ENCODE measurements at regions not wholly inside any gene's neighbourhood (a gene's known extent, or its start where the extent isn't known, plus 50 kb on each side); places are given as distances from the start of the nearest gene placed in this dataset.
"Not testable (repeated sequence)": the region's sequence is repeated elsewhere in the genome, so short reads cannot be mapped to it uniquely, and the experiment has no call there.

DNA sequence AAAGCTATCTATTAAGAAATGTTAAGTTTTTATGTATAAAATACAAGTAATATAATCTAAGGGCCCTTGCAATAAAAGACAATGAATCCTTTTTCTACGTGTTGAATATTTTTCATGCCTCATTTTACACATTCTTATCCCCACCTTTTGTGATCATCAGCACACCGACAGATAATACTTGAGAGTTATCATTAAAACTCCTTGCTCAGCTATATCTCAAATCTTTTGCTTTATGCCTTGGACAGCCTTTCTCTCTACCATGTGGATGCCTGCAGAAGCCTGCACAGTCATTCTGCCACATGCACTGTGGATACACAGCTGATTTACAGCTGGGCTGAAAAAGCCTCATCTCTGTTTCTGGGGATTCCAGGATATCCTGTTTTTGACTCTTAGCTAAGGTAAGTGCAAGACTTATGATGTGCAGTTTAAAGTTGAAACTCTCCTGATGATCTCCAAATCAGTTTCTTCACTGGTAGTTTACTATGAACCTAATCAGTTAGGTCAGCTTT, 1565.1 kb downstream of the SI start:
- no peak for DNase-seq

DNA sequence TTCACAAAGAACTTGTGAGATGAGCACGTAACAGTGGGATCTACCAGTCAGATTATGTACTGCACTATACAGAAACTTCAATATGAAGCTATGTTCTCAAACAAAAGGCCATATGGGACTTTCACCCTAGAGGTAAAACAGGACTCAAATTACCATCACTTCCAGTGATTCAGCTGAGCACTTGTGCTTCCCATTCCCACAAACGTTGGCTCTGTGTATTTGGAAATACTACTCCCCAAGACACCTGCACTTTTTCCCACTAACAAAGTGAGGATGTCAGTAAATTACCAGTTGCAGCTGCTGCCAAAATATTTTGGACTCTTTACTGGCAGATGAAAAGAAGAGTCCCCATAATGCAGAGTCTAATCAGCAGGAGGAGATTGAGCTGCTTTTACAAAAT, 1570.1 kb downstream of the SI start:
- no peak for DNase-seq

DNA sequence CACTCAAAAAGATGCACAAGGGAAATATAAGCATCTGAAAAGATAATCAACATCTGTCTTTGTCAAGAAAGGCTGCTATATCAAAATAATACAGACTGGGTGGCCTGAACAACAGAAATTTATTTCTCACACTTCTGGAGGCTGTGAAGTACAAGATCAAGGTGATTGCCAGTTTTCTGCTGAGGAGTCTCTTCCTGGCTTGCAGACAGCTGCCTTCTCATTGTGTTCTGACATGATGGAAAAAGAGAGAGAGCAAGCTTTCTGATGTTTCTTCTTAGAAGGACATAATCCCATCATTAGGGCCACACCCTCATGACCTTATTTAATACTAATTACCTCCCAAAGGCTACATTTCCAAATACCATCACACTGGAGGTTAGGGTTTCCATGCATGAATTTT, 1573.3 kb downstream of the SI start:
- DNase-seq, result no peak

- peak; percentile 29 for DNase-seq
Observed at GRCh38 chr3:163499736-163500219, 1578.5 kb downstream of the SI start.

DNA sequence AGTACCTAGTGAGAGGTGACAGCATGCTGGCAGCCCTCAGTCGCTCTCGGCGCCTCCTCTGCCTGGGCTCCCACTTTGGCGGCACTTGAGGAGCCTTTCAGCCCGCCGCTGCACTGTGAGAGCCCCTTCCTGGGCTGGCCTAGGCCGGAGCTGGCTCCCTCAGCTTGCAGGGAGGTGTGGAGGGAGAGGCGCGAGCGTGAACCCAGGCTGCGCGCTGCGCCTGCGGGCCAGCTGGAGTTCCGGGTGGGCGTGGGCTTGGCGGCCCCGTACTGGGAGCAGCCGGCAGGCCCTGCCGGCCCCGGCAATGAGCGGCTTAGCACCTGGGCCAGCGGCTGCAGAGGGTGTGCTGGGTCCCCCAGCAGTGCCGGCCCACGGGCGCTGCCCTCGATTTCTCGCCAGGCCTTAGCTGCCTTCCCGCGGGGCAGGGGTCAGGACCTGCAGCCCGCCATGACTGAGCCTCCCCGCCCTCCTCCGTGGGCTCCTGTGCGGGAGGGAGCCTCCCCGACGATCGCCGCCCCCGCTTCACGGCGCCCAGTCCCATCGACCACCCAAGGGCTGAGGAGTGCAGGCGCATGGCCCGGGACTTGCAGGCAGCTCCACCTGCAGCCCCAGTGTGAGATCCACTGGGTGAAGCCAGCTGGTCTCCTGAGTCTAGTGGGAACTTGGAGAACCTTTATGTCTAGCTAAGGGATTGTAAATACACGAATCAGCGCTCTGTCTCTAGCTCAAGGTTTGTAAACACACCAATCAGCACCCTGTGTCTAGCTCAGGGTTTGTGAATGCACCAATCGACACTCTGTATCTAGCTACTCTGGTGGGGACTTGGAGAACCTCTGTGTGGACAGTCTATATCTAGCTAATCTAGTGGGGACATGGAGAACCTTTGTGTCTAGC, 1579.2 kb downstream of the SI start:
- not testable (repeated sequence) for DNase-seq

DNA sequence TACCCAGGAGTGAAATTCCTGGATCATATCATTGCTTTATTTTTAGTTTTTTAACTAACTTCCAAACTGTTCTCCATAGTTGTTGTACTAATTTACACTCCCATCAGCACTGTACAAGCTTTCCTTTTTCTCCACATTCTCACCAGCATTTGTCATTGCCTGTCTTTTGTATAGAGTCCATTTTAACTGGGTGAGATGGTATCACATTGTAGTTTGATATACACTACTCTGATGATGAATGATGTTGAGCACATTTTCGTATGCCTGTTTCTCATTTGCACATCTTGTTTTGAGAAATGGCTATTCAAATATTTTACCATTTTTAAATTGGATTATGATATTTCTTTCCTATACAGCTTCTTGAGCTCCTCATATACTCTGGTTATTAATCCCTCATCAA, 1586.6 kb downstream of the SI start:
- DNase-seq, result no peak

DNA sequence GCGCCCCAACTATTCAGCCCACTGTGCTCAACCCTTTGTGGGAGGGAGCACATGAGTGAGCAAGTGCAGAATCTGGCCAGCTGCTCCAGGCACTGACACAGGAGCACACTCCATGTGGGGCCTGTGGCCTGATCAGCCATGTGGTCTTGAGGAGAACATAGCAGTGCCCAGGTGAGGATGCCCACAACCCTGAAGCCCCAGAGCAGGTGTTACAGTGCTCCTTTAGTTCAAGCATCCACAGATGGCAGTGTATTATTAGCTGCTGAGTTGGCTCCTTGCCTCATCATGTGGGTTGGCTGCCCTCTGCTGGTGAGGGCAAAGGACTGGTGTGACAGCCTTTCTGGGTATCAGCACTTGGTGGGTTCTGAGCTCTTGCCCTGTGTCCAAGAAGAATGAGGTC, 1588.2 kb downstream of the SI start:
- peak; percentile 46 for DNase-seq

DNA sequence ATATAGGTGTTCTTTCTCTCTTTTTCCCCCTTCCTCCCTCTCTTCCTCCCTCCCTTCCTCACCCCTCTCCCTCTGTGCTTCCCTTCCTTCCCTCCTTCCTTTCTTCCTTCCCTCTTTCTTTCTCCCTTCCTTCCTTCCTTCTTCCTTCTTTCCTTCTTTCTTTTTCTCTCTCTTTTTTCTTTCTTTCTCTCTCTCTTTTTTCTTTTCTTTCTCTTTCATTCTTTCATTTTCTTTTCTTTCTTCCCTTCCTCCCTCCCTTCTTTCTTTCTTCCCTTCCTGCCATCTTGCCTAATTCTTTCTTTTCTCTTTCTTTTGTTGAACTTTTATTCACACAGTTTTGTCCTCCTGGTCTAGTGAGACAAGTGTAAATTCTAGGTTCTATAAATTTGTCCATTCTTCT, 1595.6 kb downstream of the SI start:
- DNase-seq, result no peak

DNA sequence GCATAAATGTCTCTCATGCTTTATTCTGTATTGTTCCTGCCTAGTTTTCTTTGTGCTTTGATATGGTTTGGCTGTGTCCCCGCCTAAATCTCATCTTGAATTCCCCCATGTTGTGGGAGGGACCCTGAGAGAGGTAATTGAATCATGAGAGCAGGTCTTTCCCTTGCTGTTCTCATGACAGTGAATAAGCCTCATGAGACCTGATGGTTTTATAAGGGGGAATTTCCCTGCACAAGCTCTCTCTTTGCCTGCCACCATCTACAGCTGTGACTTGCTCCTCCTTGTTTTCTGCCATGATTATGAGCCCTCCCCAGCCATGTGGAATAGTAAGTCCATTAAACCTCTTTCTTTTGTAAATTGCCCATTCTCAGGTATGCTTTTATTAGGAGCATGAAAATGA, 1596.6 kb downstream of the SI start:
- DNase-seq, result no peak

DNA sequence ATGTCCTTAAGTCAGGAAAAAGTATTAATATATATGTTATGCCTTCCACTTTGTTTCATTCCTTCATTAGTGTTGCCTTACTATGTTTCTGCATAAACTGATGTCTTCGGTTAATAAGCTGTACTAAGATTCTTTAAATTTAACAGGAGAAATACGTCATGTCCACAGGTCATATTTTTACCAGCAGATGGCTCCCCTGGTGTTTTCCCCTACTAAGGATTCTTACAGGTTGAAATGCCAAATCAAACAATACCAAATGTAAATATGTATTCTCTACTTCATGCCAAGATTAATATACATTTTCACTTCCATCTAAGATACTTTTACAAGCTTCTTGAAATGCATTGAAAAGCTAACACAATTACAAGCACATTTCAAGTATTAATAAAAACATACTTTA, 1602.1 kb downstream of the SI start:
- no peak for DNase-seq

- DNase-seq, result no peak
Observed at GRCh38 chr3:163474766-163475165, 1603.5 kb downstream of the SI start.

DNA sequence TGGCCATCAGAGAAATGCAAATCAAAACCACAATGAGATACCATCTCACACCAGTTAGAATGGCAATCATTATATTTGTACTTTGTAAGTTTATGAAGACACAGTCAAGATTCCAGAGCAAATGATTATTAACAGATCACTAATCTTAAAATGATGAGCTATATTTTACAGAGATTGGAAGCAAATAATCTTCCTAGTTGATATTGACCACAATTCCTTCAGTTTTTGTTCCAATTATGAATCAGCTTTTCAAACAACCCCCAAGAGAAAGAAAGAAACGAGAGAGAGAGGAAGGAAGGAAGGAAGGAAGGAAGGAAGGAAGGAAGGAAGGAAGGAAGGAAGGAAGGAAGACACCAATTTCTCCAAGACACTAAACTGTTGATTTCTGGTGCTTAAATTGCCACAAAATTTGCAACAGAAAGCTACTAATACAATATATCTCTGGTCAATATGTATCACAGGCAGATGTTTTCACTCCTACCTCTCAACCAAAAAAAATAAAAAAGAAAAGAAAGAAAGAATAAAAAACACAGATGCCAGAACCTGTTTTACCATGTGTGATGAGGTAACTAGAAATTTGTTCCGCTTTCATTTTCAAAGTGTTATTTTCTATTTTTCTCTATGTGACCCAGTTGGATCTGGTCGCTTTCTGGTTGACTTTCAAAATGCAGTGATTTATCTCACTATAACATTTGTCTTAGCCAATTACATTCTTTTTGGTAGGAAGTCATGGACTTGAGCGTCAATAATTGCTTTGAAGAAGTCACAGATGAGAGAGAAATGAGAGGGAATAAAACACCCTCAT, 1609.6 kb downstream of the SI start:
- DNase-seq, result no peak

- DNase-seq, result no peak
Observed at GRCh38 chr3:163462446-163462845, 1615.8 kb downstream of the SI start.

DNA sequence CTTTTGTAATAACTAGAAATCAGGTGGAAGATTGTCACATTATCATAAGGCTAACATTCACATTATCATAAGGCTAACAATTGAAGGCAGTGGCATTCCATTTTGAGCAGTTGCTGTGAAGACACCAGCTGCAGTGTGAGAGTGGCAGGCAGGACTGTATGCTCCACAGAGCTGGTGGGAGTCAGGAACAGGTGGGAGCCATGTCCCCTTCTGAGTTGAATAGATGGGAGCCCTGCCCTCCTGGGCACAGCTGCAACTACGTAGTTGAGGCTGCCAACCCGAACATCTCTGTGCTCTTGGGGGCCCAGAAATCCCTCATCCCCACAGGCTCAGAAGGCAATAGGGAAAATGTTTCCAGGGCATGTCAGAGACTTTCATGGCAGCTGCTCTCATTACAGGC, 1627.6 kb downstream of the SI start:
- DNase-seq, result no peak

GRCh38 chr3:163438760-163439159, 1639.5 kb downstream of the SI start:
- no peak for DNase-seq

GRCh38 chr3:163422671-163423070, 1655.6 kb downstream of the SI start:
- DNase-seq, result no peak

DNA sequence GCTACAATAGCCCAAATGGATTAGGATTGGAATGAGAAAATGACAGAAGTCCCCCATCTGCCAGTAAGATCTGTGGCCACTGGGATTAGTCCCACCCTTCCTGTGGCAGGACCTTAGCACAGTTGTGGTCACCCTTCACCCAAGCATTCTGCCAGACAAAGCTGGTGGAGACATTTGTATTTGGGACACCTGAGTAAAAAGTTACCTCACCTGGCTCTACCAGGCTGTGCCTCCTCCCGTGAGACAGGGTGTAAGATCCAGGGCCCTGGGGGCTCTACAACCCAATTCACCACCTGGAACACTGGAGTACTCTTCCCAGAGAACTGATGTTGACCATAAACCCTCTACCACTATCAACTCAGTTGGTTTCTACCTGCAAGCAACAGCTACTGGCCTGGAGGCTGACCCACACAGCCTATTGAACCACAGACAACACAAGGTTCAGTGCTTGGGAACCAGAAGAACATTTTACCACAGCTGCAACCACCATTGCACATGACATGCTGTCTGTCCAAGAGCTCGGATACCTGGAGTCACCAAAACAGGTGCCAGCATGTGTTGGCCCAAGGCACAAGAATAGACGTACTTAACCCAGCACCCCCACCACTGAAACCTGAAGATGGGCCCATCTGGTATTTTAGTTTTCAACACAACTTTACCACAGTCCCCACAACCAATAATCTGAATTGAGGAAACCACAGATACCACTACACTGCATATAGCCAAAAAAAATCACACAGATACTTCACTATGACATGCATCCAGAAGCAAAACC, 1686.7 kb downstream of the SI start:
- no peak for DNase-seq

DNA sequence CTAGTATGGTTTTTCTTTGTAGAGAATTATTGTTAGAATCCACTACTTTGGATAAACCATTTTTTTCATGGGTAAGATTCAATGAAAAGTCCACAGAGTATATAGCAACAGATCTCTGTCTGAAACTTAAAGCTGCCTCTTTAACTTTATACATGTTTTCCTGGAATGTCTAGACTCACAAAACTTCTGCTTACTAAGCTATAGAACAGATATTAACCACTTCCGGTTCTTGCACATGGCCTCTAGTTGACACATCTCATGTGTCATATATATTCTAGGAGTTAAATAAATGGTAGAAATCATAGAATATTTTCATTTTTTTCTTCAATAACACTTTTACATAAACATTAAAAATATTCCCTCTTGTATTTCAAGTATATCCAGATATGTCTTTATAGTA, 1693.9 kb downstream of the SI start:
- DNase-seq, result no peak

DNA sequence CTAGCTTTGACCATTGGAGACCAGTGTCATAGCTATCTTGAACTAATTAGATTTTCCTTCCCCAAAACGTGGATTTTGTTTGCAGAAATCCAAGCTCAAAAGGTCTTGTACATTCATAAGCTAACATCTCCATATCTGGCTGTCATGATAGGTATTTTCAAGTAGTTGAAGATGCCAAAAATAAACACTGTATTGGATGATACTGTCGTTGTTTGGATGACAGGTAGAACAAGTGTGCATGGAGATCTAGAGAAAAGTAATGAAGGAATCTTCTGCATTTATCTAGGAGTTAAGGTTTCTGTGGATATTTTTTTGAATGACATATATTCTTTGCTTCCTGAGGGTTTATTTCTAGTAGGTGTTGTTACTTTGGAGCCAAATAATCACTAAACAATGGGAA, 1696.1 kb downstream of the SI start:
- DNase-seq, result no peak

DNA sequence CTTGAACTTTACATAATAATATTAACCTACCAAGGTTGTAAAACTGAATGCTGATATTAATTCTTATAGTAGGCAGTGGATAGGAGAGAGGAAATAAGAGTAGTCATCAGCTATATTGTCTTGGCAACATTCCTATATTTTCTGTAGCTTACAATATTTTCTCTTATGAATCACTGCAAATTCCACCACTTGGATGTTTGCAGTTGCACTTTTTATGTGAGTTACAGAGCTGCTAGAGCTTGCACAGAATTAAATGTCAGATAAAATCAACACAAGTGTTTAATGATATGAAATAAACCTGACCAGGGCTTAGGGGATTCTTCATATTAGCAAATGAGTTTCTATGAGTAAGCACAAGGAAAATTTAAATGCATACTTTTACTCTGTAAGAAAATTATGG, 1710.1 kb downstream of the SI start:
- DNase-seq, result no peak

DNA sequence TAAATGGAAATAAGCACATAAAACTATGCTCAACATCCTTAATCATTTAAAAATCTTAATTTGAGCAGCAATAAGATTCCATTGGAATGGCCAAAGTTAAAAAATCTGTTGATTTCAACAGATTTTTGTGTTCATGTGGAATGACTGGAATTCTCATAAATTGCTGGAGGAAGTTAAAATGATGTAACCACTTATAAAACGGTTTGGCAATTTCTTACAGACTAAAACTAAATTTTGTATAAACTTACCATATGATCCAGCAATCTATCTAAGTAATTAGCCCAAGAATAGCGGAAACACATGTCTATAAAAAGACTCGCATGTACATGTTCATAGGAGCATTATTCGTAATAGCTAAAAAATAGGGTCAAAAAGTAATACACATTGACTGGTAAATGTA, 1713.6 kb downstream of the SI start:
- DNase-seq, result no peak

DNA sequence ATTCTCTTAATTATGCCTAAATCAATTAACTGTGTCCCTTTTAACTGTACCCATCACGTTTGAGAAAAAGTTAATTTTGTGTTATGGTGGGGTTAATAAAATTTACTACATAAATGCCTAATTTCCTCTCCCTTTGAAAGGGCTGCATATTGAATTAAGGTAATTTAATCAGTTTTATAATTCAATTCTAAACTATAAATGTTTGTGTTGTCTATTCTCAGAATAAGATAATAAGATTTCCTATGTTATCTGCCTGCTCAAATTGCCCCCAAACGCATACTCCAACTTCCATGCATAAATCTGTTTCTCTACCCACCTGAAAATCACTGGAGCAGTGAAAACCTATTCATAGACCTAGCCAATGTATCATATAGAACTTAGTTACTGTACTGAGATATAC, 1716.1 kb downstream of the SI start:
- no peak for DNase-seq

GRCh38 chr3:163361357-163361878, 1716.9 kb downstream of the SI start:
- DNase-seq, result not testable (repeated sequence)
